GM18505 (cell line): ENCODE measurements at regions not wholly inside any gene's neighbourhood (a gene's known extent, or its start where the extent isn't known, plus 50 kb on each side); places are given as distances from the start of the nearest gene placed in this dataset.

Experiments
- ATAC-seq: cut with Tn5 transposase; IDR thresholded peaks from one replicate; pipeline ENCODE4 v1.9.1; 2021; ENCODE audit not compliant: unreplicated experiment
- POLR2A ChIP-seq: IDR thresholded peaks from 4 replicates; pipeline ENCODE4 v1.6.1; 2011; ENCODE audit warnings: borderline replicate concordance; ENCODE audit not compliant: insufficient read depth, insufficient read length; ENCODE audit errors: extremely low read depth

- no peak for TF ChIP-seq POLR2A
- ATAC-seq: no peak
Measured at GRCh38 chr7:25750744-25751508, 401.1 kb upstream of the NFE2L3 start.

DNA sequence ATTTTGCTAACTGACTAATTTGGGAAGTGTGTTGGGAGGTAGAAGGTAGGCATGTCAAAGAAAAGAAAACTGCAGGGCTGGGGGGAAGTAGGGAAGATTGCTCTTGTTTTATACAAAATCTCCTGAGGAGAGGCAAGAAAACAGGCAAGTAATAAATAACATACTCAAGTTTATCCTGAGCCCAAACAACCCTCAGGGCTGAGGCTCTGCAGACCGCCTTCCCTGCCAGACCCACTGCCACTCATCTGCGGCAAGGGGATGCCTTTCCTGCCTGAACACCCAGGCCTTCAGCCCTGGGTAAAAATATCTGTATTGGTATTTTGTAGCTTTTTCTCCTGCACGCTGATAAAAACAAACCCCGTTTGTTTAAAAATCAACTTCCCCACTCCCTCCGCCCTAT, 399.8 kb upstream of the NFE2L3 start:
- ATAC-seq: no peak
- TF ChIP-seq POLR2A: no peak

DNA sequence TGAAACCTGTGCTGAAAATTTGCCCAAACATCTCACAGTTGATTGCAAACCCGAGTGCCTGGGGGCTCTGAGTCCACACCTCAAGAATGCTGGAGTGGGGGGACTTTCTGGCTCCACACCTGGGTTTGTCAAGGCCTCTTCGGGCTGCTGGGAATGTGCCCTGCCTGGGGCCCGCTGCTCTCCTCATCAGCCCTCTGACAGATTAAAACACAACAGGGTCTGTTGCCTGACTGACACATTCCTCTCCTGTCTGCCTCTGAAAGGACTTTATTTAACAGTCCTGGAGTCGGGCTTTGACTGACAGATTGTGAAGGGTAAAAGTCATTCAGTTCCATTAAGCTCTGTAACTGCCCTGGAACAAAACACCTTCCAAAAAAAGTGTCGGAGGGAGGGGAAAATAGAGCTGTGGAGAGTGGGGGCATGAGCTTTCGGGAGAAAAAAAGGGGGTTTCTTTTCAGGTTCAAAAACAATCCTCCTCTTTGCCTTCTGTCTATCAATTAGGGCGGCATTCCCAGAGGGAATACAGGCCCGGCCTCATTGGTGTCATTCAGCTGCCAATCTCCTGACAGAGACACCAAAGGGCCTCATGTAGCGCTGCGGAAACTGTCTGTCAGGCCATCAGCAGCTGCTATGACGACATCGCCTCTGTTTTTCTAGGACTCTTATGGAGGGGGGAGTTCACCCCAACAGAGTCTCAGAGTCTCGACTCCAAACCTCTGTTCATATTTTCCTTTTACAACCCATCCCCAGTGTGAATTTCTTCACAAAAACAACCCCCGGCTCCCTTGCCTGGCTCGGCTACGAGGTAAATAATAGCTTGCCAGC, 398.8 kb upstream of the NFE2L3 start:
- no peak for TF ChIP-seq POLR2A
- ATAC-seq: no peak

DNA sequence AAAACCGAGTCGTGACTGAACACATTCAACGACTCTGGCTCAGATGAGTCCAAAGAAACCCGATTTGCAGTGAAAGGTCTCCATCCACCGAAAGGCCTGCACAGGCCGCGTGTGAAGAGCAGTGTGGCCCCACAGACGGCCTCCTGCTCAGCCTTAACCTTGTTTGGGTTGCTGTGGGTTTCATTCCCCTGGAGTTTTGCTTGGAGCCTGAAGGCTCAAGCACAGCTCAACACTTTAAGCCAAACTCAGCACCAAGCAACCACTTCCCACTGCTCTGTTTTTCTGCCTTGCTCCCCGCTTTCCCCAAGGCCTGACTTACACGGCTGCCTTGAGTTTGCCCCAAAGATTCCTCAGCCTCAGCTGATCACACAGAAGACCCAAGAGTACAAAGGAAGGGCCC, 398.2 kb upstream of the NFE2L3 start:
- ATAC-seq: no peak
- no peak for TF ChIP-seq POLR2A

GRCh38 chr7:25754333-25754732, 397.7 kb upstream of the NFE2L3 start:
- ATAC-seq: no peak
- TF ChIP-seq POLR2A: no peak

- no peak for ATAC-seq
- no peak for TF ChIP-seq POLR2A
Measured at GRCh38 chr7:25754751-25755150, 397.2 kb upstream of the NFE2L3 start.

- no peak for TF ChIP-seq POLR2A
- no peak for ATAC-seq
Measured at GRCh38 chr7:25756601-25757000, 395.4 kb upstream of the NFE2L3 start.

- ATAC-seq: no peak
- TF ChIP-seq POLR2A: no peak
Measured at GRCh38 chr7:25758559-25758958, 393.4 kb upstream of the NFE2L3 start.

- ATAC-seq: no peak
- no peak for TF ChIP-seq POLR2A
Measured at GRCh38 chr7:25759286-25759685, 392.7 kb upstream of the NFE2L3 start.

DNA sequence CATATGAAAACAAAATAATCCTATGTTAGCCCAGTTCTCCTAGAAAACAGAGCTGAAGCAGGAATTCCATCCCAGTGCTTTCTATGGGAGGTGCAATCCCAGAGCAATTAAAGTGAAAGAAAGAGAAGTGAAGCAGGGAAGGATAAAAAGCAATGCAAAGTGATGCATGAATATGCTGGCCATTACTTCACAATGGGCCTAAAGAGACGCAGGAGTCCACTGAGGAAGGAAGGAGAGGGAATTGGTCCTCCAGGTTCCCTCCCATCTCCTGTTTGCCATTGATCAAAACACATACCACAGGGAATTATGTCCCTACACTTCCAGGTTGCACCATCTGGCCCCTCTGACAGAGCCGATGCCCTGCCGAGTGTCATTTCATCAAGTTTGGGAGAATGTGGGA, 392.2 kb upstream of the NFE2L3 start:
- ATAC-seq: no peak
- no peak for TF ChIP-seq POLR2A

DNA sequence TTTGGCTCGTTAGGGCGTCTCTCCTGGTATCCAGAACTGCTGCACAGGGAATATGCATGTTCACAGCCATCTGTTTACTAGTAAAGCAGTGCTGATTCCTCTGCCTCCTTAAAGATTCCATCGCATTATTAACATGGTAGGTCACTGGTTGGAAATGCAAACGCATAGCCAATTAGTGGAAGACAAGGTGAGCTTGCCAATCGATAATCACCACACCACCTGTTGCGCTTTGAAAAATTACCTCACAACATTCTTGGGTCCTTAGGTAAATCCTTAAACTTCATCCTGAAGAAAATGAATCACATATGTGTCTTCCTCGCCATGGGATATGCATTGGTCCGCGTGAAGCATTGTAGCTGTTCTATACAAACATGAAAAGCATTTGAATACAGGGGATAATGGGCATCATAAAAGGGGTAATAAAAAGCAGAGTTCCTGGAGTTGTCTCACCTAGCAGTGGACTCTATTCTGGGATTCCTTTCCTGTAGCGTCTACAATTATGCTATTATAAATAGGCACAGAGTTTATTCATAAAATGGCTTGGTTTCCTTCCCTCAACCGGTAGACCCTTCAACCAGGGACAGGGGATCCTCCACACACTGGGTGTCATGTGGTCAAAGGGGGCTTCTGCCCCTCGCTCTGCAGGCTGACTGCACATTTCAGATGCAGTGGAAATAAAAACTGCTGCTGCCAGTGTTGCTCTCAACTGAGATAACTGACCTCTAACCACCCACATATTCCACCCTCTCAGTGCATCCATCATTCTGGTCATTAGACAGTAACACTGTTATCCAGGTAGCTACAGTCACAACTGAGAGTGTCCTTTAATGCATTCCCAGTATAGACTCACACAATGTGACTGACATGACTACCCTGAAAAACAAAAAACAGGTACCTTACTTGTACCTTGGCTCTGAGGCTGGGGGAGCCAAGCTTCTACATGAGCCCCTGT, 389.2 kb upstream of the NFE2L3 start:
- no peak for TF ChIP-seq POLR2A
- no peak for ATAC-seq

GRCh38 chr7:25763463-25763860, 388.5 kb upstream of the NFE2L3 start:
- ATAC-seq: no peak
- TF ChIP-seq POLR2A: no peak

DNA sequence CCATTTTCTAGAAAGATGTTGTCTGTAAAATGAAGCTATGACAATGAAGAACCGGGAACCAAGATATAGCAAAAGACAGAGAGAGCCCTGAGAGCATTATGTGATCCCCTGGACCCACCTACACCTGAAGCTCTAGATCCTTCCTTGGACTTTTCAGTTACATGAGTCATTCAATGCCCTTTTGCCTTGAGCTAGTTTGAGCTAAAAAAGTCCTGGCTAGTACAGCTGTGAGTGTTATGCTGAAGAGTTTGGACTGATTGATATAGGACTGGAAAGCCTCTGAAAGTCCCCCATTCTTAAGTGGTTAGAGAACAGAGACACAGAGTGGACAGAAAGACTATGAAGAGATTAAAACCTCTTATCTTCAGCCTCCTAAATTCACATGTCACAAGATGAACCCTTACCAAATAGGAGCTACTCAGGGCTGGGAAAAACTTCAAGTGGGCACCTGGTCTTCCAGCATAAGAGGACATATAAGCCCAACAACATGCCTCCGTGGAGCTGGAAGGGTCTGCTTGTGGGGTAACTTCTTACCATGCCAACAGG, 386.8 kb upstream of the NFE2L3 start:
- no peak for TF ChIP-seq POLR2A
- ATAC-seq: no peak
